Right atrium auricular region (tissue), 2 donors: ENCODE measurements at regions not wholly inside any gene's neighbourhood (a gene's known extent, or its start where the extent isn't known, plus 50 kb on each side); places are given as distances from the start of the nearest gene placed in this dataset.

ENCODE experiments used
- DNase-seq: peaks from one replicate; pipeline ENCODE4 v3.0.0-alpha.2; 2019; ENCODE audit warnings: low spot score
- H3K27ac ChIP-seq, 2 donors: fragments of 200-600 bp; sonication (generic); 1 replicate in 1 of 2; 2 replicates in 1 of 2; pipeline ENCODE4 v1.5.1; 2016 to 2019
- H3K27me3 ChIP-seq, 2 donors: fragments of 200-600 bp; sonication (generic); one replicate each; pipeline versions ENCODE4 v1.5.1 to v1.6.0; 2017 to 2019
- H3K36me3 ChIP-seq: fragments of 200-600 bp; sonication (generic); one replicate; pipeline ENCODE4 v1.5.1; 2016
- H3K4me1 ChIP-seq, 2 donors: fragments of 200-600 bp; sonication (generic); one replicate each; pipeline versions ENCODE4 v1.5.1 to v1.6.0; 2017 to 2019
- H3K4me3 ChIP-seq, 2 donors: fragments of 200-600 bp; sonication (generic); 1 replicate in 1 of 2; 2 replicates in 1 of 2; pipeline ENCODE4 v1.5.1; 2017 to 2019; ENCODE audit warnings: mild to moderate bottlenecking in 1 of 2, moderate library complexity in 1 of 2
- H3K9me3 ChIP-seq, 2 donors: fragments of 200-600 bp; sonication (generic); one replicate each; pipeline ENCODE4 v1.5.1; 2019
- CTCF ChIP-seq, 2 donors: fragments of 200-600 bp; sonication (generic); IDR thresholded peaks; one replicate each; pipeline ENCODE4 v1.5.1; 2019; ENCODE audit warnings: antibody characterized with exemption in 2 of 2

- no peak for DNase-seq
- no peaks in the 10 kb centered on the region for H3K36me3 ChIP-seq
- H3K27ac ChIP-seq = no peak overlapping the region
- H3K4me3 ChIP-seq = no peak overlapping the region
- H3K4me1 ChIP-seq = no peaks in the 10 kb centered on the region
- no peak for TF ChIP-seq CTCF (IDR thresholded peaks at IDR 0.05)
- H3K27me3 ChIP-seq = no peaks in the 10 kb centered on the region
- no peaks in the 10 kb centered on the region for H3K9me3 ChIP-seq
Observed at GRCh38 chr13:26501641-26502040, 55.8 kb upstream of the WASF3 start.

GRCh38 chr13:26502826-26503225 lies 54.7 kb upstream of the WASF3 start:
- Histone ChIP-seq H3K27me3 (no peaks in the 10 kb centered on the region), H3K27ac (peak overlapping the region in 1 of 2 donors; percentile 48), H3K36me3 (no peaks in the 10 kb centered on the region), H3K4me3 (no peak overlapping the region), H3K4me1 (no peaks in the 10 kb centered on the region), H3K9me3 (no peaks in the 10 kb centered on the region)
- peak in 1 of 2 donors; percentile 17 for TF ChIP-seq CTCF (IDR thresholded peaks at IDR 0.05)
- peak; percentile 77 for DNase-seq

- peaks cover 0 to 1% of the 10 kb centered on the region in 2 donors for H3K9me3 ChIP-seq
- H3K27me3 ChIP-seq = no peaks in the 10 kb centered on the region
- no peak for TF ChIP-seq CTCF (IDR thresholded peaks at IDR 0.05)
- H3K4me3 ChIP-seq = no peak overlapping the region
- no peaks in the 10 kb centered on the region for H3K4me1 ChIP-seq
- no peaks in the 10 kb centered on the region for H3K36me3 ChIP-seq
- no peak for DNase-seq
- no peak overlapping the region for H3K27ac ChIP-seq
Observed at GRCh38 chr13:26503826-26504594, 53.5 kb upstream of the WASF3 start.
